ENCODE measurements at regions not wholly inside any gene's neighbourhood (a gene's known extent, or its start where the extent isn't known, plus 50 kb on each side); places are given as distances from the start of the nearest gene placed in this dataset.
"Not testable (repeated sequence)": the region's sequence is repeated elsewhere in the genome, so short reads cannot be mapped to it uniquely, and the experiment has no call there.

- peak; percentile 25 for DNase-seq (ENCODE audit: low spot score)
Observed at GRCh38 chr12:90211017-90211416, 502.4 kb upstream of the ATP2B1 start.

GRCh38 chr12:90209029-90209428, 500.4 kb upstream of the ATP2B1 start:
- no peak for DNase-seq (ENCODE audit: low spot score)

- DNase-seq (ENCODE audit: low spot score): not testable (repeated sequence)
Observed at GRCh38 chr12:90208379-90208778, 499.7 kb upstream of the ATP2B1 start.

GRCh38 chr12:90207799-90208198, 499.2 kb upstream of the ATP2B1 start:
- no peak for DNase-seq (ENCODE audit: low spot score)

GRCh38 chr12:90205165-90205564, 496.5 kb upstream of the ATP2B1 start:
- no peak for DNase-seq (ENCODE audit: low spot score)

- DNase-seq (ENCODE audit: low spot score): no peak
Observed at GRCh38 chr12:90203556-90203955, 494.9 kb upstream of the ATP2B1 start.

- DNase-seq (ENCODE audit: low spot score): no peak
Observed at GRCh38 chr12:90199006-90199405, 490.4 kb upstream of the ATP2B1 start.

- no peak for DNase-seq (ENCODE audit: low spot score)
Observed at GRCh38 chr12:90193500-90193899, 484.9 kb upstream of the ATP2B1 start.

- no peak for DNase-seq (ENCODE audit: low spot score)
Observed at GRCh38 chr12:90188857-90189256, 480.2 kb upstream of the ATP2B1 start.

GRCh38 chr12:90183201-90183600, 474.6 kb upstream of the ATP2B1 start:
- DNase-seq (ENCODE audit: low spot score): no peak

- no peak for DNase-seq (ENCODE audit: low spot score)
Observed at GRCh38 chr12:90181216-90181615, 472.6 kb upstream of the ATP2B1 start.

- no peak for DNase-seq (ENCODE audit: low spot score)
Observed at GRCh38 chr12:90174956-90175355, 466.3 kb upstream of the ATP2B1 start.

- DNase-seq (ENCODE audit: low spot score): no peak
Observed at GRCh38 chr12:90174198-90174510, 465.5 kb upstream of the ATP2B1 start.

GRCh38 chr12:90173499-90174197, 465.0 kb upstream of the ATP2B1 start:
- DNase-seq (ENCODE audit: low spot score): no peak

- no peak for DNase-seq (ENCODE audit: low spot score)
Observed at GRCh38 chr12:90172524-90172923, 463.9 kb upstream of the ATP2B1 start.

GRCh38 chr12:90170740-90171139, 462.1 kb upstream of the ATP2B1 start:
- no peak for DNase-seq (ENCODE audit: low spot score)

GRCh38 chr12:90167518-90168208, 459.0 kb upstream of the ATP2B1 start:
- no peak for DNase-seq (ENCODE audit: low spot score)

GRCh38 chr12:90166671-90167070, 458.0 kb upstream of the ATP2B1 start:
- no peak for DNase-seq (ENCODE audit: low spot score)

- no peak for DNase-seq (ENCODE audit: low spot score)
Observed at GRCh38 chr12:90166012-90166411, 457.4 kb upstream of the ATP2B1 start.

- DNase-seq (ENCODE audit: low spot score): peak; percentile 2
Observed at GRCh38 chr12:90163975-90164374, 455.3 kb upstream of the ATP2B1 start.

GRCh38 chr12:90153827-90154226, 445.2 kb upstream of the ATP2B1 start:
- DNase-seq (ENCODE audit: low spot score): no peak

GRCh38 chr12:90152897-90153624, 444.4 kb upstream of the ATP2B1 start:
- peak; percentile 10 for DNase-seq (ENCODE audit: low spot score)

- DNase-seq (ENCODE audit: low spot score): no peak
Observed at GRCh38 chr12:90151491-90152015, 442.9 kb upstream of the ATP2B1 start.
